HepG2 (cell line): ENCODE measurements at regions not wholly inside any gene's neighbourhood (a gene's known extent, or its start where the extent isn't known, plus 50 kb on each side); places are given as distances from the start of the nearest gene placed in this dataset.

Source experiments
- ATAC-seq: fragments of 200-7000 bp; cut with Tn5 transposase; 3 replicates; pipeline ENCODE4 v1.9.1; 2020; ENCODE audit warnings: mild to moderate bottlenecking, moderate library complexity
- BruUV-seq: library from RNA; stranded (reverse); fragments of 400-500 nt; replicated peaks from 2 replicates; lab custom pipeline; 2021; lab: Mats Ljungman, UMichigan
- CTCF ChIA-PET: fragments of 300-600 bp; formaldehyde crosslinking; extraction: SDS; loops from one replicate; lab custom pipeline; 2021; ENCODE audit warnings: low total read pairs, inconsistent platforms, low intra/inter-chr PET ratio; lab: Yijun Ruan, JAX
- POLR2A ChIA-PET: fragments of 350-600 bp; sonication (Branson Sonifier 250); formaldehyde crosslinking; loops from one replicate; lab custom pipeline; 2020; ENCODE audit warnings: antibody characterized with exemption, inconsistent platforms; lab: Yijun Ruan, JAX
- DNase-seq: peaks from one replicate; pipeline ENCODE4 v3.0.0-alpha.2; 2015; ENCODE audit warnings: low spot score
- FAIRE-seq: peaks from 3 replicates; lab custom pipeline; 2011; peaks lifted over from hg19 to GRCh38; lab: Jason Lieb, UNC
- H2AFZ ChIP-seq: one replicate; pipeline ENCODE4 v1.6.1; 2011; ENCODE audit warnings: low read length, inconsistent platforms
- H3K27ac ChIP-seq: fragments of 300-600 bp; 3 replicates; pipeline ENCODE4 v1.8.0; 2011; ENCODE audit warnings: mixed run types, mild to moderate bottlenecking, mixed read lengths, low read length, inconsistent platforms; ENCODE audit not compliant: insufficient read depth; ENCODE audit errors: extremely low read length
- H3K27me3 ChIP-seq, 2 experiments: fragments of 200-600 bp in 1 of 2; 2 replicates in 1 of 2; 3 replicates in 1 of 2; pipeline versions ENCODE4 v1.6.0 to v1.8.0; 2011; ENCODE audit warnings: low read length in 2 of 2, mild to moderate bottlenecking in 2 of 2, moderate library complexity in 2 of 2, inconsistent platforms in 1 of 2; ENCODE audit not compliant: insufficient read depth in 2 of 2, control insufficient read depth in 1 of 2
- H3K36me3 ChIP-seq, 2 experiments: fragments of 200-600 bp in 1 of 2; replicated peaks in 1 of 2; 2 replicates in 1 of 2; 3 replicates in 1 of 2; pipeline versions ENCODE4 v1.5.1 to v1.8.0; 2011; ENCODE audit warnings: low read length in 2 of 2, inconsistent platforms in 1 of 2; ENCODE audit not compliant: insufficient read depth in 2 of 2, control insufficient read depth in 1 of 2
- H3K4me1 ChIP-seq: 2 replicates; pipeline ENCODE4 v1.5.1; 2012; ENCODE audit warnings: low read length, inconsistent platforms; ENCODE audit not compliant: insufficient read depth
- H3K4me2 ChIP-seq: 2 replicates; pipeline ENCODE4 v1.6.0; 2011; ENCODE audit warnings: low read depth, low read length, inconsistent platforms
- H3K4me3 ChIP-seq, 3 experiments: fragments of 200-600 bp in 1 of 3; sonication (generic), shearing (Covaris generic) in 1 of 3; replicated peaks in 1 of 3; 2 replicates each; pipeline ENCODE4 v1.5.1; 2011 to 2016; ENCODE audit warnings: low read length in 3 of 3, inconsistent platforms in 2 of 3, low read depth in 2 of 3, mild to moderate bottlenecking in 2 of 3, control low read depth in 1 of 3, mixed read lengths in 1 of 3; ENCODE audit not compliant: insufficient read depth in 1 of 3
- H3K79me2 ChIP-seq: one replicate; pipeline ENCODE4 v1.6.1; 2011; ENCODE audit warnings: low read length, inconsistent platforms; ENCODE audit not compliant: insufficient read depth
- H3K9ac ChIP-seq: 2 replicates; pipeline ENCODE4 v1.6.0; 2011; ENCODE audit warnings: mild to moderate bottlenecking, low read depth, low read length, inconsistent platforms; ENCODE audit not compliant: insufficient read depth
- H3K9me3 ChIP-seq: 2 replicates; pipeline ENCODE4 v1.5.1; 2012; ENCODE audit warnings: mild to moderate bottlenecking, low read length
- H4K20me1 ChIP-seq: 2 replicates; pipeline ENCODE4 v1.6.0; 2011; ENCODE audit warnings: inconsistent platforms, mild to moderate bottlenecking, low read length, moderate library complexity; ENCODE audit not compliant: insufficient read depth
- BRD4 ChIP-seq: sonication (generic); formaldehyde crosslinking; IDR thresholded peaks from 2 replicates; pipeline ENCODE4 v1.4.0; 2020; ENCODE audit warnings: missing genetic modification reagents
- HMG20A ChIP-seq: IDR thresholded peaks from 2 replicates; pipeline ENCODE4 v1.6.1; 2016; ENCODE audit warnings: borderline replicate concordance
- MAZ ChIP-seq, 2 experiments: sonication (generic) in 1 of 2; formaldehyde crosslinking in 1 of 2; IDR thresholded peaks; 2 replicates each; pipeline versions ENCODE4 v1.5.0 to v1.6.1; 2012 to 2020; ENCODE audit warnings: low read depth in 2 of 2, mild to moderate bottlenecking in 2 of 2, borderline replicate concordance in 1 of 2, improper control_type of control experiment in 1 of 2, low read length in 1 of 2, missing genetic modification reagents in 1 of 2, moderate library complexity in 1 of 2
- SOX6 ChIP-seq, 2 experiments: fragments of 450-650 bp in 1 of 2; sonication (generic) in 1 of 2; formaldehyde crosslinking in 1 of 2; IDR thresholded peaks; 2 replicates each; pipeline versions ENCODE4 v1.4.0 to v1.6.1; 2017 to 2020; ENCODE audit warnings: antibody characterized with exemption in 1 of 2, mild to moderate bottlenecking in 1 of 2, missing genetic modification reagents in 1 of 2
- SP5 ChIP-seq: IDR thresholded peaks from 2 replicates; pipeline ENCODE4 v1.6.1; 2016; ENCODE audit warnings: low read depth, borderline replicate concordance
- ZBED4 ChIP-seq: sonication (generic); formaldehyde crosslinking; IDR thresholded peaks from 2 replicates; pipeline ENCODE4 v1.4.0; 2020; ENCODE audit warnings: missing genetic modification reagents, borderline replicate concordance
- ZBTB7A ChIP-seq: sonication (generic); formaldehyde crosslinking; IDR thresholded peaks from 2 replicates; pipeline ENCODE4 v1.8.0; 2022; ENCODE audit warnings: mild to moderate bottlenecking, missing genetic modification reagents
- ZNF556 ChIP-seq: sonication (generic); formaldehyde crosslinking; IDR thresholded peaks from 2 replicates; pipeline ENCODE4 v1.4.0; 2020; ENCODE audit warnings: mild to moderate bottlenecking, missing genetic modification reagents, borderline replicate concordance
- ZNF597 ChIP-seq: sonication (generic); formaldehyde crosslinking; IDR thresholded peaks from 2 replicates; pipeline ENCODE4 v1.5.0; 2020; ENCODE audit warnings: missing genetic modification reagents
- WGBS: methylation state at CpG from one replicate; pipeline ENCODE4 v1.1.6; 2017; ENCODE audit warnings: low lambda C conversion rate; 5-methylcytosine and 5-hydroxymethylcytosine counted together
- in situ Hi-C: cut with HindIII; loops from 2 replicates; pipeline ENCODE4 v1.10.0; 2017; ENCODE audit warnings: low pct_unique_long_range_greater_than_20kb; ENCODE audit not compliant: extremely low pct_ligation_motif_present
- intact Hi-C: fragments of 100-400 bp; cut with micrococcal nuclease; formaldehyde crosslinking; loops from one replicate; pipeline ENCODE4 v1.10.0; 2022; ENCODE audit not compliant: unreplicated experiment
- TF ChIP-seq, protein P1 (sequence below): sonication (generic); formaldehyde crosslinking; IDR thresholded peaks from 2 replicates; pipeline ENCODE4 v1.4.0; 2020; ENCODE audit warnings: missing genetic modification reagents, mild to moderate bottlenecking, borderline replicate concordance

GRCh38 chr3:72451841-72452240, 396.4 kb downstream of the SHQ1 start:
- no peak for DNase-seq
- Histone ChIP-seq H3K4me2 (no peak overlapping the region; the same call in 1 of the 2 replicates), H4K20me1 (no peaks in the 10 kb centered on the region), H3K79me2 (no peaks in the 10 kb centered on the region), H3K36me3 (no peaks in the 10 kb centered on the region), H3K9ac (no peak overlapping the region), H3K4me3 (no peak overlapping the region), H2AFZ (no peak overlapping the region), H3K27ac (no peak overlapping the region), H3K27me3 (no peaks in the 10 kb centered on the region; a peak in 1 of 5 replicates), H3K9me3 (no peaks in the 10 kb centered on the region), H3K4me1 (peaks cover 60% of the 10 kb centered on the region)
- 30% methylated on average over 3 of the region's 3 CpGs for WGBS
- ATAC-seq = no peak
- BruUV-seq = no TSS peak
- TF ChIP-seq SP5 = no peak
- no peak for TF ChIP-seq SOX6 (IDR thresholded peaks at IDR 0.05)
- TF ChIP-seq SOX6 (CRISPR knock-in tag; IDR thresholded peaks at IDR 0.05) = no peak
- TF ChIP-seq ZNF597 = no peak
- no peak for TF ChIP-seq HMG20A
- FAIRE-seq = no peak
- CTCF ChIA-PET = no interaction called here
- in situ Hi-C loops = no loop called here
- POLR2A ChIA-PET = no interaction called here
- intact Hi-C loops = no loop called here

DNA sequence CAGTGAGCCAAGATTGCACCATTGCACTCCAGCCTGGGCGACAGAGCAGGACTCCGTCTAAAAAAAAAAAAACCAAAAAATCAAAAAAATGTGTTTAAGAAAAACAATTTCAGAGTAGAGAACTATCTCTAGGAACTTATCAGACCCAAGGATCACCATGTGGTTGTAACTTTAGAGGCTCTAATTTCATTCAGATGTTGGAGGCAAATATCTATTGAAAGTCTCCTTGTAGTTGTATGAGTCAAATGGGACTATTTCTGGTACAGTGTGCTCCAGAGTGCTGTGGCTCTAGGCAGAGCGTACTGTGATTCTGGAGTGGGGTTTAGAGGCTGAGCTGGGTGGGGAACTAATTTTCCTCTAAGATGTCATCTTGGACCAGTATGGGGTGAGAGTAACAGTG, 398.7 kb downstream of the SHQ1 start:
- POLR2A ChIA-PET = no interaction called here
- H3K36me3 ChIP-seq = no peaks in the 10 kb centered on the region
- no peak overlapping the region for H3K4me3 ChIP-seq
- ATAC-seq = no peak
- peaks cover 50% of the 10 kb centered on the region for H3K4me1 ChIP-seq
- no peak overlapping the region for H3K27ac ChIP-seq
- WGBS = 69% methylated on average over 2 of the region's 3 CpGs
- H4K20me1 ChIP-seq = peaks cover 22% of the 10 kb centered on the region
- no peak overlapping the region for H2AFZ ChIP-seq
- no TSS peak for BruUV-seq
- peaks cover 0 to 2% of the 10 kb centered on the region in 2 experiments; a peak in 1 of 5 replicates for H3K27me3 ChIP-seq
- CTCF ChIA-PET = no interaction called here
- H3K4me2 ChIP-seq = no peak overlapping the region
- in situ Hi-C loops (no loop called here), intact Hi-C loops (loop anchor here (5.0 kb wide), 2 partner anchors 118 to 143 kb away; no protein-coding TSS in a partner anchor)
- H3K79me2 ChIP-seq = peaks cover 21% of the 10 kb centered on the region
- H3K9me3 ChIP-seq = no peaks in the 10 kb centered on the region
- no peak for DNase-seq
- H3K9ac ChIP-seq = no peak overlapping the region
- FAIRE-seq = no peak
- TF ChIP-seq ZBED4 (CRISPR knock-in tag) (no peak), MAZ (IDR thresholded peaks at IDR 0.05; ENCODE audit: borderline replicate concordance, low read depth, low read length) (no peak), MAZ (CRISPR knock-in tag; IDR thresholded peaks at IDR 0.05; ENCODE audit: low read depth) (no peak), ZBTB7A (CRISPR knock-in tag) (no peak), ZNF556 (CRISPR knock-in tag) (no peak), BRD4 (no peak)
- TF ChIP-seq, protein P1, sequence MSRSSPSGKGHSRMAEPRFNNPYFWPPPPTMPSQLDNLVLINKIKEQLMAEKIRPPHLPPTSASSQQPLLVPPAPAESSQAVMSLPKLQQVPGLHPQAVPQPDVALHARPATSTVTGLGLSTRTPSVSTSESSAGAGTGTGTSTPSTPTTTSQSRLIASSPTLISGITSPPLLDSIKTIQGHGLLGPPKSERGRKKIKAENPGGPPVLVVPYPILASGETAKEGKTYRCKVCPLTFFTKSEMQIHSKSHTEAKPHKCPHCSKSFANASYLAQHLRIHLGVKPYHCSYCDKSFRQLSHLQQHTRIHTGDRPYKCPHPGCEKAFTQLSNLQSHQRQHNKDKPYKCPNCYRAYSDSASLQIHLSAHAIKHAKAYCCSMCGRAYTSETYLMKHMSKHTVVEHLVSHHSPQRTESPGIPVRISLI (CRISPR knock-in tag) = no peak
